Stomach (tissue), 8 donors: ENCODE measurements at regions not wholly inside any gene's neighbourhood (a gene's known extent, or its start where the extent isn't known, plus 50 kb on each side); places are given as distances from the start of the nearest gene placed in this dataset.
"Not testable (repeated sequence)": the region's sequence is repeated elsewhere in the genome, so short reads cannot be mapped to it uniquely, and the experiment has no call there.

Source experiments
- DNase-seq, 2 donors: peaks; one replicate each; pipeline versions ENCODE4 v3.0.0 to v3.0.0-alpha.2; 2013 to 2019
- H3K27ac ChIP-seq, 5 donors: fragments of 200-600 bp in 4 of 5; sonication (generic) in 4 of 5; one replicate each; pipeline ENCODE4 v1.5.1; 2013 to 2019; ENCODE audit warnings: mild to moderate bottlenecking in 1 of 5, moderate library complexity in 1 of 5
- H3K27me3 ChIP-seq, 3 donors: fragments of 200-600 bp; sonication (generic); one replicate each; pipeline ENCODE4 v1.5.1; 2017 to 2019; ENCODE audit warnings: mixed run types in 1 of 3
- H3K36me3 ChIP-seq, 4 donors: fragments of 200-600 bp; sonication (generic); 1 replicate in 3 of 4; 2 replicates in 1 of 4; pipeline ENCODE4 v1.5.1; 2016 to 2019
- H3K4me1 ChIP-seq, 4 donors: fragments of 200-600 bp; sonication (generic); one replicate each; pipeline ENCODE4 v1.5.1; 2016 to 2019
- H3K4me3 ChIP-seq, 4 donors: fragments of 200-600 bp; sonication (generic) in 3 of 4; one replicate each; pipeline ENCODE4 v1.5.1; 2016 to 2019; ENCODE audit warnings: mild to moderate bottlenecking in 1 of 4
- H3K9me3 ChIP-seq, 4 donors: fragments of 200-600 bp; sonication (generic); one replicate each; pipeline ENCODE4 v1.5.1; 2016 to 2019
- EP300 ChIP-seq: sonication (generic); formaldehyde crosslinking; IDR thresholded peaks from one replicate; pipeline ENCODE4 v1.6.1; 2017; ENCODE audit warnings: antibody characterized with exemption
- POLR2A ChIP-seq, 4 donors: fragments of 450-650 bp; IDR thresholded peaks; one replicate each; pipeline ENCODE4 v1.6.1; 2016; ENCODE audit warnings: antibody characterized with exemption in 4 of 4, control low read depth in 2 of 4, mild to moderate bottlenecking in 1 of 4, moderate library complexity in 1 of 4
- POLR2AphosphoS5 ChIP-seq, 3 donors: sonication (generic); formaldehyde crosslinking; IDR thresholded peaks; one replicate each; pipeline ENCODE4 v1.6.1; 2016; ENCODE audit warnings: antibody characterized with exemption in 3 of 3
- WGBS, 5 donors: extraction: QIAGEN DNeasy Blood & Tissue Kit in 3 of 5; methylation state at CpG; one replicate each; pipeline versions ENCODE4 v1.1.5 to v1.1.7; 2013 to 2018; 5-methylcytosine and 5-hydroxymethylcytosine counted together
- intact Hi-C: fragments of 100-400 bp; cut with DNase I; formaldehyde crosslinking; loops from one replicate; pipeline ENCODE4 v1.15.1; 2023; ENCODE audit warnings: low total_unique reads
- TF ChIP-seq, protein P1 (sequence below), 7 experiments: fragments of 450-650 bp in 4 of 7; fragments of 200-600 bp in 3 of 7; sonication (generic) in 3 of 7; IDR thresholded peaks; one replicate each; pipeline ENCODE4 v1.5.1; 2016 to 2019; ENCODE audit warnings: antibody characterized with exemption in 7 of 7, control low read depth in 2 of 7, mild to moderate bottlenecking in 1 of 7
- donor health status: healthy with polysubstance abuse.
- donor health status: Bipolar disorder and iron deficiency.
- donor health status: healthy.

DNA sequence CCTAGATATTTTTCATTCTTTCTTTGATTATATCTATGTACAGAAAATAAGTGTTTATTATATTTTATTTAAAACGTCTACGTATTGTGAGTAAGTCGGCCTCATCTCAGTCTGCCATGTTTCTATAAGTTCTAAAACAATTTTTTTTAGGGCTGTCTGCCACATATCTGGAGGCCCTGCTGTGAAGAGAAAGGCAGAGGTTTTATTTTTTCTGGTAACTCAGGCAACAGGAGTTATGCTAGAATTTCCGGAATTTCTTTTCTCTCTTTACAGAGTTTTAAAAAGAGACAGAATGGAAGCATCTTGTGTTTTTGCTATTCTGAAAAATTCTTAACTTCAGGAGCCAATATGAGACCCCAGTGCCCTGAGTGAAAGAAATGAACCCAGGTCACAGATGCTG is 1124.0 kb upstream of the TENM3 start:
- no peak overlapping the region for H3K27ac ChIP-seq
- no peak for DNase-seq
- WGBS, 5 donors = 85 to 97% (median 90%) methylated on average over 4 of the region's 4 CpGs
- H3K36me3 ChIP-seq = no peaks in the 10 kb centered on the region
- no peaks in the 10 kb centered on the region for H3K4me1 ChIP-seq
- intact Hi-C loops = no loop called here
- no peaks in the 10 kb centered on the region for H3K27me3 ChIP-seq
- H3K4me3 ChIP-seq = no peak overlapping the region
- no peak for TF ChIP-seq POLR2A (IDR thresholded peaks at IDR 0.05)
- no peak for TF ChIP-seq POLR2AphosphoS5 (IDR thresholded peaks at IDR 0.05)
- TF ChIP-seq, protein P1, sequence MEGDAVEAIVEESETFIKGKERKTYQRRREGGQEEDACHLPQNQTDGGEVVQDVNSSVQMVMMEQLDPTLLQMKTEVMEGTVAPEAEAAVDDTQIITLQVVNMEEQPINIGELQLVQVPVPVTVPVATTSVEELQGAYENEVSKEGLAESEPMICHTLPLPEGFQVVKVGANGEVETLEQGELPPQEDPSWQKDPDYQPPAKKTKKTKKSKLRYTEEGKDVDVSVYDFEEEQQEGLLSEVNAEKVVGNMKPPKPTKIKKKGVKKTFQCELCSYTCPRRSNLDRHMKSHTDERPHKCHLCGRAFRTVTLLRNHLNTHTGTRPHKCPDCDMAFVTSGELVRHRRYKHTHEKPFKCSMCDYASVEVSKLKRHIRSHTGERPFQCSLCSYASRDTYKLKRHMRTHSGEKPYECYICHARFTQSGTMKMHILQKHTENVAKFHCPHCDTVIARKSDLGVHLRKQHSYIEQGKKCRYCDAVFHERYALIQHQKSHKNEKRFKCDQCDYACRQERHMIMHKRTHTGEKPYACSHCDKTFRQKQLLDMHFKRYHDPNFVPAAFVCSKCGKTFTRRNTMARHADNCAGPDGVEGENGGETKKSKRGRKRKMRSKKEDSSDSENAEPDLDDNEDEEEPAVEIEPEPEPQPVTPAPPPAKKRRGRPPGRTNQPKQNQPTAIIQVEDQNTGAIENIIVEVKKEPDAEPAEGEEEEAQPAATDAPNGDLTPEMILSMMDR (IDR thresholded peaks at IDR 0.05) = no peak
- TF ChIP-seq EP300 = no peak
- H3K9me3 ChIP-seq = no peaks in the 10 kb centered on the region

DNA sequence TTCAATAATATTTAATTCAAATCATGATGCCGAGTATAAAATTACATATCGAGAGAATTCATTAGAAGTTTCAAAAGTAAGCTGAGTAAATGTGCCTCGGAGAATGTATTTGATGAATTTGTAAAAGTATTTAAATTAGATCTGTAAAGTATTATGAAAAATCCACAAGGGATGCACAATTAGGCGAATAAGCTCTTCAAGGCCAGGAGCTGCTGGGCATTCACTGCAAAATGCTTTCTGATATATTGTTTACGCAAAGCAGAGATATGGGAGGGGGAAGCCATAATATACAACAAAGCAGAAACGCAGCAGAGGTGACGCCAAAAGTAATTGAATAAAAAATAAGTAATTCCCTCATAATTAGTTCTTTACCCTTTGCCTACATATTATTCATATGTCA is 1121.5 kb upstream of the TENM3 start:
- H3K27ac ChIP-seq = no peak overlapping the region
- WGBS, 5 donors = 82 to 88% (median 83%) methylated on average over 7 of the region's 7 CpGs
- DNase-seq = no peak

DNA sequence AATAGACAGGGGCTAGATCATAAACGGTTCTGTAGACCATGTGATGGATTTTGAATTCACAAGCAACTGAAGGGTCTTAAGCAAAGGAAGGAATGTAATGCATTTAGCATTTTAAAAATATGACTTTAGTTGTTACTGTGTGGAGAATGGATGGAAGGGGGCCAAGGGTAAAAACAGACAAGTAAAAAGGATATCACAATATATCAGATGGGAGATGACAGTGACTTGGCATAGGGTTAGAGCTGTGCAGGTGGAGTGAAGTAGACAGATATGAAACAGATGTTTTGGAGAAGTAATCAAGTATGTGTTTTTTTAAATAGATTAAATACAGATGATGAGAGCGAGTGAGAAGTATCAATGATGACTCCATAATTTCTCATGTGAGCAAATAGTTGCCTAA is 1116.0 kb upstream of the TENM3 start:
- intact Hi-C loops = no loop called here
- DNase-seq = no peak
- TF ChIP-seq POLR2A (IDR thresholded peaks at IDR 0.05) = no peak
- no peak for TF ChIP-seq POLR2AphosphoS5 (IDR thresholded peaks at IDR 0.05)
- 61 to 90% (median 83%) methylated on average over 2 of the region's 2 CpGs for WGBS, 5 donors
- Histone ChIP-seq H3K4me3 (no peak overlapping the region), H3K27me3 (no peaks in the 10 kb centered on the region), H3K27ac (no peak overlapping the region), H3K36me3 (no peaks in the 10 kb centered on the region), H3K4me1 (no peaks in the 10 kb centered on the region), H3K9me3 (peaks cover 0 to 23% (median 12%) of the 10 kb centered on the region in 4 donors)

More for the DNA sequence above, 1121.5 kb upstream of the TENM3 start:
- Histone ChIP-seq H3K36me3 (no peaks in the 10 kb centered on the region), H3K9me3 (no peaks in the 10 kb centered on the region), H3K27me3 (no peaks in the 10 kb centered on the region), H3K4me3 (no peak overlapping the region), H3K4me1 (no peaks in the 10 kb centered on the region)
- TF ChIP-seq, protein P1 (IDR thresholded peaks at IDR 0.05) = no peak
- TF ChIP-seq POLR2A (IDR thresholded peaks at IDR 0.05) = no peak
- no peak for TF ChIP-seq POLR2AphosphoS5 (IDR thresholded peaks at IDR 0.05)
- no peak for TF ChIP-seq EP300
- intact Hi-C loops = no loop called here

DNA sequence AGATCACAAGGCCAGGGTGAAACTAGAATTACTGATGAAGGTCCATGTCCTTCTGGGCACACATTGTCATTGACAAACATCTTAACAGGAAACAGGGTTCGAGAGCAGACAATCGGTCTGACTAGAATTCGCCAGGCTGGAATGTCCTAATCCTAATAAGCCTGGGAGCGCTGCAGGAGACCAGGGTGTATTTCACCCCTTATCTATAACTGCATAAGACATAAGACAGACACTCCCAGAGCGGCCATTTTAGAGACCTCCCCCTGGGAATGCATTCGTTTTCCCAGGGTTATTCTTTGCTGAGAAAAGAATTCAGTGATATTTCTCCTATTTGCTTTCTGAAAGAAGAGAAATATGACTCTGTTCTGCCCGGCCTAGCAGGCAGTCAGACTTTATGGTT is 1112.9 kb upstream of the TENM3 start:
- DNase-seq, H3K27ac ChIP-seq, H3K27me3 ChIP-seq, H3K4me3 ChIP-seq, intact Hi-C loops, H3K4me1 ChIP-seq, H3K36me3 ChIP-seq: not testable (repeated sequence)
- H3K9me3 ChIP-seq = peaks cover 0 to 23% (median 12%) of the 10 kb centered on the region in 4 donors
- 76 to 87% (median 85%) methylated on average over 7 of the region's 7 CpGs for WGBS, 5 donors

DNA sequence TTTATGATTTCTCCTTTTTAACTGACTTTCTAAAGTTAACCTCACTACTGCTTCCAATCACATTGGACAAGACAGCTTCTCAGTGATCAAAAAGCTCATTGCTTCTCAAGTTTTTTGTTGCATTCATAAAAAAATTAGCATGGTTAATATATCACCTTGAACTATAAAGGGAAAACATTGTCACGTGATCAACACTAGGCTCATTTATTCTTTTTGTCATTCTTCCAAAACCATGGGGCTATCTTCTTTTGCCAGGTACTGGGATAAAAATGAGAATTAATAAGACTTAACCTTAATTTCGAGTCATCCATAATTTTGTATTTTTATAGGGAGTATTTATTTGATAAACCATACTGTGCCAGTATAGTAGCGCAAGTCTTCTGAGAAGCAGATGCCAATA is 1105.9 kb upstream of the TENM3 start:
- Histone ChIP-seq H3K27ac (no peak overlapping the region), H3K4me1 (no peaks in the 10 kb centered on the region), H3K27me3 (no peaks in the 10 kb centered on the region), H3K4me3 (no peak overlapping the region), H3K36me3 (no peaks in the 10 kb centered on the region), H3K9me3 (no peaks in the 10 kb centered on the region)
- DNase-seq = no peak
- 79 to 88% (median 82%) methylated on average over 3 of the region's 3 CpGs for WGBS, 5 donors
- intact Hi-C loops = no loop called here
- TF ChIP-seq EP300 (no peak), POLR2AphosphoS5 (IDR thresholded peaks at IDR 0.05) (no peak), POLR2A (IDR thresholded peaks at IDR 0.05) (no peak)
- TF ChIP-seq, protein P1 (IDR thresholded peaks at IDR 0.05) = no peak
